NT2/D1 (cell line): ENCODE measurements at regions not wholly inside any gene's neighbourhood (a gene's known extent, or its start where the extent isn't known, plus 50 kb on each side); places are given as distances from the start of the nearest gene placed in this dataset.

Experiments
- YY1 ChIP-seq: IDR thresholded peaks from 2 replicates; pipeline ENCODE4 v1.6.1; 2011; ENCODE audit not compliant: insufficient read length, insufficient read depth
- ZNF274 ChIP-seq: IDR thresholded peaks from 2 replicates; pipeline ENCODE4 v1.6.1; 2011; ENCODE audit warnings: mild to moderate bottlenecking, low read depth, low read length

- TF ChIP-seq ZNF274 = no peak
- no peak for TF ChIP-seq YY1
Measured at GRCh38 chr11:20256925-20257324, 96.7 kb upstream of the DBX1 start.
